T follicular helper cell (primary cell): ENCODE measurements at regions not wholly inside any gene's neighbourhood (a gene's known extent, or its start where the extent isn't known, plus 50 kb on each side); places are given as distances from the start of the nearest gene placed in this dataset.
"Not testable (repeated sequence)": the region's sequence is repeated elsewhere in the genome, so short reads cannot be mapped to it uniquely, and the experiment has no call there.

Source experiments
- DNase-seq: peaks from one replicate; pipeline ENCODE4 v3.0.0-alpha.2; 2020; ENCODE audit warnings: low read depth

DNA sequence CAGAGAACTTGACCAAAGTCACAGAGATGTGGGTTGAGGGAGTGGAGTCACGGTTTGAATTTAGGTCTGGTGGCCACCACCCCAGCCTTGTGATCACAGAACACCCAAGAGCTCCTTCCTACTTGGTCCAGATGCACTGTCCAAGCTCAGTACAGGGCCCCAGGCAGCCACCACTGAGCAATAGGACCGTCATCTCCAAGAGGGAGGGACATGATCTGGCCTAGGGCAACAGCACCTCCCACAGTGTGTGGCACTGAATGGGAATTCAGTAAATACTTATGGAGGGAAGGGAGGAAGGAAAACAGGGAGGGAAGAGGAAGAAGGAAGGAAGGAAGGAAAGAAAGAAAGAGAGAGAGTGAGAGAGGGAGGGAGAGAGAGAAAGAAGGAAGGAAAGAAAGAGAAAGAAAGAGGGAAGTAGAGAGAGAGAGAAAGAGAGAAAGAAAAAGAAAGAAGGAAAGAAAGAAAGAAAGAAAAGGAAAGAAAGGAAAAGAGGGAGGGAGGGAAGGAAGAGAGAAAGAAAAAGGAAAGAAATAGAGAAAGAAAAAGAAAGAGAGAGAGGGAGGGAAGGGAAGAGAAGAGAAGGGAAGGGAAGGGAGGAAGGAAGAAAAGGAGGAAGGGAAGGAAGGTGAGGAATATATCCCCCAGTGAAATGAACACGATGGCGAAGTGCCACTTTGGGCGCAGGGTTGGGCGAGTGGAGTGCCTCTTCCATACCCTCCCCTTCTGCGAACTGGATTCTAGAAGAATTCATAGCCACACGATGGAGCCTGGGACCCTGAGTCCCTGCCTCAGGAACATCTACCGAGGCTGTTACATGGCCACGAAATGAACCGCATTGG is 243.7 kb downstream of the TFAP2C start:
- DNase-seq = no peak

DNA sequence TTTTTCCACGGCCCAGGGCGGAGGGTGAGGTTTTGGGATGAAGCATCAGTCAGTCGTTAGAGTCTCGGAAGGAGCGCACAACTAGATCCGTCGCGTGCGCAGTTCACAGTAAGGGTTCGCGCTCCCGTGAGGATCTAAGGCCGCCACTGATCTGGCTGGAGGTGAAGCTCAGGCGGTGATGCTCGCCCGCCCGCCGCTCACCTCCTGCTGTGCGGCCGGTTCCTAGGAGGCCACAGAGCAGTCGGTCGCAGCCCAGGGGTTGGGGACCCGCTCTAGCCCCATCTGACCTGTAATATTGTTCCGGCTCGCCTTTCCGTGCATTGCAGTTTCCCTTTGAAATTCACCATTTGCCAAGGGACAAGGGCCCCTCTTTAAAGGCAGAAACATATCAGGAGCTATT is 244.7 kb downstream of the TFAP2C start:
- no peak for DNase-seq

DNA sequence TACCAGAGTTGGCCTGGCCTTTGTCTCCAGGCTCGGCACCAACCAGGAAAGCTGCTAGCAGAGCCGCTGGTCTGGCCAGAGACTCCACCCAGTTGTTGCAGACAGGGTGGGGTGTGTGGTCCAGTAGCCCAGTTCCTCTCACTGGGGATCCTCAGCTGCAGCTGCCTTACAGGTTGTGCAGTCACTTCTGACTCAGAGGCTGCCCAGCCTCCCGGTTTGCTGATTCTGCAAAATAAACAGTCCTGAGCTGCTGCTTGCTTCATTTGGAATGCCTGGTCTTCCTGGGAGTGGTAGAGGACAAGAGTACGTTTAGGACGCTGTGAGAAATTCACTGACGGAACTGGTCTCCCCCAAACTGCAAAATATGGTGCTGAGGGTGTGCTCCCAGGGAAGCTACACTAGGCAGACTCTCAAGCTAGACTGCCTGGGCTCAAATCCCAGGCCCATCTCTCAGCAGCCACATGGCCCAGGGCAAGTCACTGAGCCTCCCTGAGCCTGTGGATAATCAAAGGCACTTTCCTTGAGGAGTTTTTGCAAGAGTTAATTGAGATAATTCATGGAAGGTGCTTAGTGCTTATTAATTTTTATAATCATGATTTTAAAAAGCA is 246.1 kb downstream of the TFAP2C start:
- no peak for DNase-seq

DNA sequence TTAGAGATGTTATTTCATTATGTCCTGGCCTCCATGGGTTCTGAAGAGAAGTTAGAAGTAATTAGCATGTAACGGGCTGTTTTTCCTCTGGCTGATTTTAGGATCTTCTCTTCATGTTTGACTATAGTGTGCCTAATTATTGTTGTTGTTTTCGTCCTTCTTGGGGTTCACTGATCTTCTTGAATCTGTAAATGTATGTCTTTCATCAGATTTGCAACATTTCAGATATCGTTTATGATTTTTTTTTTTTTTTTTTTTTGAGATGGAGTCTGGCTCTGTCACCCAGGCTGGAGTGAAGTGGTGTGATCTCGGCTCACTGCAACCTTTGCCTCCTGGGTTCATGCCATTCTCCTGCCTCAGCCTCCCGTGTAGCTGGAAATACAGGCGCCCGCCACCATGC is 246.7 kb downstream of the TFAP2C start:
- no peak for DNase-seq

DNA sequence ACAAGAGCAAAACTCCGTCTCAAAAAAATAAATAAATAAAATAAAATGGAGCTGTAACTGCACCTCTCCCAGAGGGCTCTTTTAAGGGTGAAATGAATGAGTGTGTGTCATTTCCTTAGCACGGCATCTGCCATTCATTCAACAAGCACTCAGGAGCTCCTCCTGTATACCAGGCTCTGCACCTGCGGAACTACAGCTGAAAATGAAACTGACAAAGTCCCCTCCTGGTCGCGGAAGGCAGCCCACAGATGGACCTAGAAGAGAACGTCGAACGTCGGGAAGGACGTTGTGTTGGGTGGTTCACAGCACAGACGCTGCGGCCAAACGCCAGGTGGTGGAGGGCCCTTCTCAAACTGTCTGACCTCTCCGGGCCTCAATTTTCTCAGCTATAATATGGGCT is 256.4 kb downstream of the TFAP2C start:
- DNase-seq = no peak

DNA sequence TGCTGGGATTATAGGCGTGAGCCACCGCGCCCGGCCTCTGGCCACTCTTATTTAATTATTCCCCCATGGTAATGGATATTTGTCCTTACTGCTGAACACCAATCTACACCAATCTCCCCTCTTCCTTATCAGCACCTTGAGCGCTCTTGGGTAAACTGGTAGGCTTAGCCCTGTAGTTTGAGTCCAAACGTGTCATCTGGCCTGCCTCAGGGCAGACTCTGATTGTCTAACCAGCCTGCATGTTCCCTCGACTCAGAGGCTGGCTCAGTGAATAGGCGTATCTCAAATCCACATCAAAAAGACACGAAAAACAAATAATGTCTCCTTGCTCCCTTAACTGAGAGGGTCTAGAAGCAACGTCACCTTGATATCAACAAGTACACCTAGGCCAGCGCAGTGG is 260.9 kb downstream of the TFAP2C start:
- DNase-seq = no peak

DNA sequence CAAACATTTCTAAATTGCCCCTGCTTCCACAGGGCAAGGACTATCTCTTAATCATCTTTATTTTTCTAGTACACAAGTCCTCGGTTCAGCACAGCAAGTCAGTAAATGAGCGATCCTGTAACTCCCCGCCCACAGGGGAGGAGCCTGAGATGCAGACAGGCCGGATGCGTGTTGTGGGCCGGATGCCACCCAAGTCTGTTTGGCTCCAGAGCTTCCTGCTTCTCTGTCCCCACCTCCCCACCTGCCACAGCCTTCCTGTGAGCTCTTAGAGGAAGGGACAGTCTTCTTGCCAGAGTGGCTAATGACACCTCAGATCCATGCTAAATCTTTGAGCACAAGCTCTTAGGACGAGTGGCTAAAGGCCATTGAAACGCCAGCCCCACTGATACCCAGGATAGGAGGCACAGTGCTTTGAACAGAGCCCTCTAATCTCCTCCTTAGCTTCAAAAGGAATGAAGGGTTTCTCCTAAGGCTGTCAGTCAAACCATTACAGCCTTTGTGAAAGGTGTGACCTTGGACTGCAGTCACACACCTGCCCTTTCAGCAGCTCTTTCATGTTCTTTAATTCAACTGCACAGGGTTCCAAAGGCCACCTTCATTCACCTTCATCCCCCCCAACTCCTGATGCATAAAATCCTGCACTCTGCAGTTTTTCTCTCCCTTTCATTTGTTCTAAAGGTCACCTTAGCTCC is 264.3 kb downstream of the TFAP2C start:
- no peak for DNase-seq

DNA sequence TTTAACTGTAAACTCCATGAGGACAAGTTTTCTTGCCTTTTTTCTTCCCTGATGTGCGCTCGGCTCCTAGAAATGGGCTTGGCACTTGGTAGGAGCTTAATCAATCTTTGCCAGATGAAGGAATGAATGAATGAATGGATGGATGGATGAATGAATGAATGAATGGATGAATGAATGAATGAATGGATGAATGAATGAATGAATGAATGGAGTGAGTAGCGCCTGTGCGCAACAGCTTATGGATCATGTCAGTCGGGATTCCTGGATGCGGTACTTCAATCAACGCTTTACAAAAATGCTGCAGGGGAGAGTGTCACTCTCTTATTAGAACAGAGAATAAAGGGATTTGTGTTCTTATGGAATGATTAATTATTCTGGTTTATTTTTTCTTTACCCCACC is 267.3 kb downstream of the TFAP2C start:
- DNase-seq = no peak

DNA sequence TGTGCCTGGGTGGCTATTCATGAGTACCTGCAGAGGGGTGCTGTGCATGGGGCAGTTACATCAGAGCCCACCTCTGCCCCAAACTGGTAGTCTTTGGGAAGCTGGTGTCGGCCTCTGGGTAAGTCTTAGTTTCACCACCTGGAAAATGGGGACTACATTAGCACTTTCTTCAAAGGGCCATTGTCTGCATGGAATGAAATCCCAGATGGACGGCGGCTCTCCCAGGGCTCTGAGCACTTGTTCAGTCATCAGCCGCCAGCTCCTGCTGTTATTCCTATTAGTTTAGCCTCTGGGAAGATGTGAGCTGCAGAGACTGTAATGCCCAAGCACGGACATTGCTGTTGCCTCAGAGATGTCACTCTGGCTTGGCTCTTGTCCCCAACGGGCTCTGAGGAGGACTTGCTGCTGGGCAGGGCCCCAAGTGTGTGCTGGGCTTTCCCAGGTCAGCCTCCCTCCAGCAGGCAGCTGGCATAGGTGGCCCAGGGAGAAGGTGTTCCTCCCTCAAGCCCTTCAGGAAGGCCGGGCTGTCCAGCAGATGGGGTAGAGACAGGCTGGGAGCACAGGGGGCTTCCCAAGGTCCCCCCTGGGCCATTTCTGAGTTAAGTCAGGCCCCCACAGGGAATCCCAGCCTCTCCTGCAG is 268.3 kb downstream of the TFAP2C start:
- no peak for DNase-seq

DNA sequence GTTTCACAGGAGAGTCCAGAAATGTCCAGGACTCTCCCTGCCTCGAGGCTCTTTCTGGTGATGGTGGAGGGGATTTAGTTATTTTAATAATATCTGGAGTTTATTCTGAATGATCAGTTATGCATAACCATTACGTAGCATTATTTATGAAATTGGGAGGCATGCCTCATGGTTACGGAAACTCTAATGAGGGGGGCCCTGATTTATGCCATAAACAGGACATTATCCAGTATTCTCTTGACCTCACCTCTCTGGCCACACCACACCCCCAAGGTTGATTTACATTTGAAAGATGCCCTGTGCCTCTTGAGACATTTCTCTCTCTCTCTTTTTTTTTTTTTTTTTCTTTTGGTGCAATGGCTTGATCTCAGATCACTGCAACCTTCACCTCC is 268.8 kb downstream of the TFAP2C start:
- no peak for DNase-seq

DNA sequence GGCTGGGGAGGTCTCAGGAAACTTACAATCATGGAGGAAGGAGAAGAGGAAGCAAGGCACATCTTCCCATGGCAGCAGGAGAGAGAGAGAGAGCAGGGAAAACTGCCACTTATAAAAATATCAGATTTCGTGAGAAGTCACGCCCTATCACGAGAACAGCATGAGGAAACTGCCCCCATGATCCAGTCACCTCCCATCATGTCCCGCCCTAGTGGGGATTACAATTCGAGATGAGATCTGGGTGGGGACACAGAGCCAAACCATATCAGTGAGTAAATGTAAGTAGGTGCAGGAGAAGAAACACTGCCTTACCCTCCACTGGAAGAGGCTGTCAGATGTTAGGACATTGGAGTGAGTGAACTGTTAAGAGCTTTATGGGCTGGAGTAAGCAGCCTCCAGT is 270.4 kb downstream of the TFAP2C start:
- no peak for DNase-seq

DNA sequence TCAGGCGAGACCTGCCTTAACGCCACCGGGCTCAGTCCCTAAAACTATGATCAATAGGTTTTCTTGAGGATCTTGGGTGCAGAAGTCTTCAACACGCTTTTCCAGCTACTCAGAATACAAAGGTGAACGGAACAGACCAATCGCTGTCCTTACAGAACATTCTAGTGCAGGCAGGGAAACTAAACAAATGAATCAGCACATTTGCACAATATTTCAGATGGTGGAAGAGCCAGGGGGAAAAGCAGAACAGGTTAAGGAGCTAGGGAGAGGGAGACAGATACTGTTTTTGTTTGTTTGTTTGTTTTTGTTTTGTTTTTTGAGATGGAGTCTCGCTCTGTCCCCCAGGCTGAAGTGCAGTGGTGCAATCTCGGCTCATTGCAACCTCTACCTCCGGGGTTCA is 271.1 kb downstream of the TFAP2C start:
- DNase-seq = no peak

DNA sequence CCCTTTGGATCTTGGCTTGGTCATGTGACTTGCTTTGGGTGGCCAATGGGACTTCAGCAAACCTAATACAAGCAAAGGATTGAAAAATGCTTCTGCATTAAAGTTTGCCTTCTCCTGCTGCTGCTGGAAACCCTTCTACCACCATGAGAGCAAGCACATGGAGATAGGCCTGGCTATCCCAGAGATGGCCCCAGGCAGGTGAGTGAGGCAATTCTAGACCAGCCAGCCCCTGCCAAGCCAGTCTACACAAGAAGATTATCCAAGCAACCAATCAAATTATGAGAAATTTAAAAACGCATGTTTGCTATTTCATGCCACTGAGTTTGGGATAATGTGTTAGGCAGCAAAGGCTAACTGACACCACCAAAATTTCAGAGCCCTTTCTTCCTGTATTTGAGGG is 274.3 kb downstream of the TFAP2C start:
- no peak for DNase-seq

DNA sequence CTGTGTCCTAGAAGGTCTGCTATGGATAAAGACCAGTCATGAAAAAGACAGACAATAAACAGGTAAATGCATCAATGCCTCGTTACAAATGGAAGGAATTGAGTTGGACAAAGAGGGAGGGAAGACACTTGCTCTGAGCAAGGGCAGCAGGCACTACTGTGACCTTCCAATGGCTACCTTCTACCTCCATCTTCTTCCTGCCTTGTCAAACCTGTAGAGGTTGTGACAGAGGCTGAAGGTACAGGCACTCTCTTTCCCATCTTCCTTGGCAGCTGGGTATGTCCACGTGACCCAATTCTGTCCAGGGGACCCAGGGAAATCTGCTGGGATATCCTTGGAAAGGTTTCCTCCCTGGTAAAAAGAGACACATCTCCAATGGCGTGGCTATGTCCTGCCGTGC is 274.8 kb downstream of the TFAP2C start:
- no peak for DNase-seq

DNA sequence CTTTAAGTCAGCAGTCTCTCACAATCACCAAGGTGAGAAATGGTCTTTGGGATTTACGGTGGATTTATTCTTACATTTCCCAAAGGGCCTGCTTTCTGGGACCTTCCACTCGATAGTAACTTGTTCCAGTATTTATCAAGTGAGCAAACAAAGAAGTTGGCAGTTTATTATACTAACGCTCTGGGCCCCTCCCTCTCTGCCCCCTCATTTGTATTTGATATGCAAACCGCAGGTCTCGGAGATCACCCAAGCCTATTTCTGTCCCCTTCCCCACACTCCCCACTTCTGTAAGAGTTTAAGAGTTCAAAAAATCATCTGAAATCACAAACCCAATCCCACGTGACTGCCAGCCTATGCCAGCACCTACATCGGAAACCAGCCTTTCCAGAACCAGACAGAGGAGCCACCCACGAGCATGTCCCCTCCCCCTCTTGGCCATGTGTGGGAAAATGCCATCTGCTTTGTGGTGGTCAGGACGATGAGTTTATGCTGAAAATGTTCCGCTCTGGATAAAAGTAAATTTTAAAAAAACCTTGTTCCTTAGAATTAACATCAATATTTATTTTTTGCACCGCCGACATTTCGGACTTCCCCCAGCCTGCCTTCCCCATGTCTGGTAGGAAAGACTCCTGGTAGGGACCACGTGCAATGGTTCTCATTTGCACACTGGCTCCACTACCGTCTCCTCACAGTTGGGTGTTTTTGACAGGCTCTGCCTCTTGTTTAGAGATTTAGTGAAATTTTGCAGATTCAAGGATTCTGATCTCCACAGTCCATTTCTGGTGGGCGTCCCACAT is 281.0 kb downstream of the TFAP2C start:
- no peak for DNase-seq

DNA sequence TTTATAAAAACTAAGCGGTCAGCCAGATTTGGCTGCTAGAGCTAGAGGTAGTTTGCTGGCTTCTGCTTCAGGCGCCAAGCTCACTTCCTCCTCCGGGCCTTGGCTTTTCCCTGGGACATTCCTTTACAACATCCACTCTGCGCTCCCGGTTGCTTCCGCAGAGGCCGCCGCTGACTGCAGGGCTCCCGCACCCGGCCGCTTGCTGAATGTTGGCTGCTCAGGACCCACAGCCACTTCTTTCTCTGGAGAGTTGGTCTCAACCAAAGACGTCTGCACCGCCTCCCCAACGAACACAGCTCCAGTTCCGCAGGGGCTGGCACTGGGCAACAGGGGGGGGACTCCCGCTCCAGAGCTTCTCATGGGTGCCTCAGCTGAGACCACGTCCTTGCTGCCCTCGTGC is 282.8 kb downstream of the TFAP2C start:
- DNase-seq = no peak

DNA sequence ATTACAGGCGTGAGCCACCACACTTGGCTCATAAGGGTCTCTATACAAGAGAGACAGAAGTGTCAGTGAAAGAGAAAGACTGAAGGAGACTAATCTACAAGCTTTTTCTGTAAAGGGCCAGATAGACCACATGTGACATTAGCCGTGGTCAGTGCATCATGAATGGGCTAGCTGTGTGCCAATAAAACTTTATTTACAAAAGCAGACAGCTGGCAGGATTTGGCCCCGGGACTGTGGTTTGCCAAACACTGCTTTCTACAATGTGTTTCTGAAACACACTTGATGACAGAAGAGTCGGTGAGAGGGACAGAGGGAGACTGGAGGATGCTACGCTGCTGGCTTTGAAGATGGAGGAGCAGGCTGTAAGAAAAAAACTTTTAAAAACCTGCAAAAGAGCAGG is 285.4 kb downstream of the TFAP2C start:
- no peak for DNase-seq

DNA sequence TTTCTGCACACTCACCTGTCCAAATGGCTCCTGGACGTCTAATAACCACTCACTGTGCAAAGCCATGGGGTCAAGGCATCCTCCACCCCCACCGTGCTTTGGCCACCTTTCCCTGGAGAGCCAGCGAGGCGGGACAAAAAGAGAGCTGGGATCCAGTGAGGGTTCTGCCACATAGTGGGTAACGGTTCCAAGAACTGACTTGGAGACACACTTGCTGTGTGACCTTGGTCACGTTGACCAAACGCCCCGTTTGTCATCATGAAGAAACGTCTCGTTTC is 287.2 kb downstream of the TFAP2C start:
- no peak for DNase-seq

DNA sequence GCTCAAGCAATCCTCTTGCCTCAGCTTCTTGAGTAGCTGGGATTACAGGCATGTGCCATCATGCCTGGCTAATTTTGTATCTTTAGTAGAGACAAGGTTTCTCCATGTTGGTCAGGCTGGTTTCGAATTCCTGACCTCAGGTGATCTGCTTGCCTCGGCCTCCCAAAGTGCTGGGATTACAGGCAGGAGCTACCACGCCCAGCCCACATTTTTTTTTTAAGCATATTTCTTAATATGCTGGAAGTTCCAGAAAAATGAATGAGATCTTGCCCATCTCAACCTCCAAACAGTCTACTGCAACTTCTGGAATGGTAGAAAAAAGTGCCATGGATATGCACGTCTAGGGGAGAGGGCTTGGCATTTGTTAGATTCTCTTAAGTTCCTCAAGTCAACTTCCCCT is 290.9 kb downstream of the TFAP2C start:
- DNase-seq = not testable (repeated sequence)

DNA sequence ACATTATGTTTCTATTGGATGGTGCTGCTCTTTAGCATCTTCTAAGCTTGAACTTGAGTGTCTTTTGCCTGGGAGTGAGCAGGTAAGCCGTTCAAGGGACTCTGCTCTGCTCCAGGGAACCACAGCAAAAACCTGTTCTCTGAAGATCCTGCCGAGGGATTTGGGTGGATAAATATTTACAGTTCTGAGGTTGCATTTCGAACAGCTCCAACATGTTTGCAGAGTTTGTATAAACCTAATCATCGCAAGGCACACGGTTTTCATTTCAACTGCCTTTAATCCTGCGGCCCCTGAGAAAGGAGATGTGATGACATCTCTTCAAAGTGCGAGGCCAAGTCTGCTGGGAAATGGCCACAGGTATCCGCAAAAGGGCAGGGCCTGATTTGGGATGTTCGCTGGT is 293.4 kb downstream of the TFAP2C start:
- DNase-seq = no peak

DNA sequence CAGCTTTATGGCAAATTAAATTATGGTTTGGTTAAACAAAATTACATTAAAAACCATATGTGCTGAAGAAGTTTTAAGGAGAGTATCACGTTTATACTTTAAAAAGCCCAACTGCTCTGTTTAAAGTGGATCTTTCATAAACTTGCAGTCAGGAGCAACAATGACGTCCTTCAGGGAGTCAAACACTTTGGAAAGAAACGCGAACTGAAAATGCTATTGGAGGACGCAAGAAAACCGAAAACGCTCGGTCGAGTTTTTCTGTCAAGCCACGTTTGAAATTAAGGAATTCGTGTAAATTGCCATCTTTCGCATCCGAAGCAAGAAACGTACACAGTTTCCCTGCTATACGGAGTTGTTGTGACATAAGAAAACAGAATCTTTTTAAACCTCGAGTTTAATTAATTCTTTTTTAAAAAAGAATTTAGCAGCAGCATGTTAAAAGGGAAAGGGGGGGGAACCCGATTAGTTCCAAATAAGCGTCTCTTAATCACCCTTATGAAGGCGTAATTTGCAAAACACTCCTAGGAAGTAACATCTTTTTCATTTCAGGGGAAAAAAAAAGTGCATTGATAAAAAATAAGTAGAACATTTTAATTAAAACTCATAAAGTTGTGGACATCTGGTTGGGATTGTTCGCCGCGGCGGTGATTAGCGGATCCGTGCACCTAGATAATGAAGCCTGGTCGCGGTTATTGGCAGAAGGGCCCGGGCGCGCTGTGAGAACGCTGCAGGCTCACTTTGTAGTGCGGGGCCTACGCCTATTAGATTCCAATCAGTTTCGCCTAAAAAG is 295.4 kb downstream of the TFAP2C start:
- no peak for DNase-seq
